ENCODE measurements at regions not wholly inside any gene's neighbourhood (a gene's known extent, or its start where the extent isn't known, plus 50 kb on each side); places are given as distances from the start of the nearest gene placed in this dataset.

DNA sequence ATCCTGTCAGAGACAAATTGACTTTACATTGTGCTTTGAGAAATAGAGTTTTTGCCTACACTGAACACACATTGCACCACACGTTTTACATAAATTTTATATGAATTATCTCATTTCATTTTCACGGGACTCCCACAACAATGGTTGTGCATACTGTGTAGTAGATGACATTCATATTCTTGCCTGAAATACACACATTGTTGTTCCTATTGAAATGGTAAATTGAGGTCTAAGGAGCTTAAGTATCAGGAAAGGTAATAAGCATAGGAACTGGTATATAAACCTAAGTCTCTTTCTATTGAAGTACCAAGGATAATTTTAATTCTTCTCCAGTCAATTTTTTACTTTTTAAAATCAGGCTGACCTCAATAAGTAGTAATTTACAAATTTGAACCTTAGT lies 473.7 kb upstream of the DEPDC1 start:
- DNase-seq = no peak

DNA sequence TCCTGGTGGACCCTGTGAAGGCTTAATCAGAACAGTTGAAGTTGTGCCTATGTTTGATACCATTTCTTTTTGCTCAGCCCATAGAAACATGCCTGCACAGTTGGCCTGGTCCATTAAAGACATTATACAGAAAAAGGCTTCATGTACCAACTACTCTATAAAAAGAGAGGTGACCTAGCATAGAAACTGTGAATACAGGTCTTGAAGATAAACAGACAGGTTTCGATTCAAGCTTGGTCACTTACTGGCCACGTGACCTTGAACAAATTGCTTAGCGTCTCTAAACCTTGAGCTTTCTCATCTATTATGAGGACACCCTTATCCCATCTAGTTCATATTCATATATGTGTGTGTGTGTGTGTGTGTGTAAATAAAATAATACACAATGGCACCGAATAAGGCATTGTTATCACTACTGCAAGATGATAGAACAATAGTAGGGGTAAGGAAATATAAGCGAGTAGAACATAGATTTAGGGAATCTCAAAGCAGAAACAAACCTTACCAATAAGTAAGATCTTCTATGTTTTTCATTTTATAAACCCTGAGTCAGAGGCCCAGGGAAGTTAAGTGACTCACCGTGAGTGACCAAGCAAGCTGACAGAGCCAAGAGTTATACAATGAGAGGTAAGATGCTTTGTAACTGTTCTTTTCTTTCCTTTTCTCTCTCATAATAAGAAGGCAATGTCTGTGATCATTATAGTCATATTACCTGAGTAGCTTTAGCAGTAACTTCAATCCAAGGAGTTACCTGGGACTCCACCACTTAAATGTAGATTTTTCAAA lies 476.8 kb upstream of the DEPDC1 start:
- DNase-seq = no peak

DNA sequence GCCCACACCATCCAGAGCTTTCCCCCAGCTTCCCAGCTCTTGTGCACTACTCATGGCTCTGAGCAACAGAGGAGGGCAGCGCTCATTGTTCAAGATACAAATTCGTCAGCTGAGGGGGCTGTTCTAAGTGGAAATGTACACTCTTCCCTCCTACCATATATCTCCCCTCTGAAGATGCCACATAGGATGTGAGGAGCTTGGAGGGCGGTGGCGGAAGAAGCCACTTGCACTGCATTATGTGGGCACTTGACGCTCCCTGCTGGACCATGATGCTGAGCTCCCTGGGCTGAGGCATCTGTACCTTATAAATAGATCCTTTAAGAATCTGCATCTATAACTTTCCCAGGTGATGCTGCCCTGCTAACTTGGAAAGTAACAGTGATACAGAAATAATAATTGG lies 477.6 kb upstream of the DEPDC1 start:
- DNase-seq = no peak

DNA sequence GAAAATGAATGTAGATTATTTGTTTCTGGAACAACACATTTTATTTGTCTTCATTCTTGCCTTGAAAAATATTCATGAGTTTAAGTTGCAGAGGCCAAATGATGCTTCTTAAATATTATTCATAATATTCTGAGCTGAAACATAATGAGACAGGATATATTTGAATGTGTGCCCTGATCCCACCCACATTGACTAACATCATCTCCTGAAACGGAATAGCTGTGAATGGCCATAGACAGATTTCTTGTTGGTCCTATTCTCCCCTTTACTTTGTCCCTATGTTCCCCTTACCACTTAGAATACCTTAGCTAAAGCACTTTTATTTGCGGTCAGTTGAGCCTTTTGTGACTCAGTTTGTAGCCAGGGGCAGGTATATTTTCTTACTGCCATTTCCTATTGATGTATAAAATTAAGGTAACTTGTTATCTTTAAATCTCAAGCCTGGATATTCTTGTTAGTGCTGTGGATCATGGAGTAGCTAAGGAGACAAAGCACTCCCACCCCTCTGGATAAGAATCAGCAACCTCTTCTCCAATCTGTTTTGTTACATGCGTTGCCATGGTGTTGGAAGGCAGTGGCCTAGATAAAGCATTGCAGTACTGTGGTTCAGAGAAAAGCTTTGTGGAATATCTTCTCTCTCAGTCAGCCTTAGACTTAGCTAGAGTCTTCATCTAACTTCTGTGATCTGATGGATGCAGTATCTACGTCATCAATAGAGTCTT lies 478.5 kb upstream of the DEPDC1 start:
- no peak for DNase-seq

DNA sequence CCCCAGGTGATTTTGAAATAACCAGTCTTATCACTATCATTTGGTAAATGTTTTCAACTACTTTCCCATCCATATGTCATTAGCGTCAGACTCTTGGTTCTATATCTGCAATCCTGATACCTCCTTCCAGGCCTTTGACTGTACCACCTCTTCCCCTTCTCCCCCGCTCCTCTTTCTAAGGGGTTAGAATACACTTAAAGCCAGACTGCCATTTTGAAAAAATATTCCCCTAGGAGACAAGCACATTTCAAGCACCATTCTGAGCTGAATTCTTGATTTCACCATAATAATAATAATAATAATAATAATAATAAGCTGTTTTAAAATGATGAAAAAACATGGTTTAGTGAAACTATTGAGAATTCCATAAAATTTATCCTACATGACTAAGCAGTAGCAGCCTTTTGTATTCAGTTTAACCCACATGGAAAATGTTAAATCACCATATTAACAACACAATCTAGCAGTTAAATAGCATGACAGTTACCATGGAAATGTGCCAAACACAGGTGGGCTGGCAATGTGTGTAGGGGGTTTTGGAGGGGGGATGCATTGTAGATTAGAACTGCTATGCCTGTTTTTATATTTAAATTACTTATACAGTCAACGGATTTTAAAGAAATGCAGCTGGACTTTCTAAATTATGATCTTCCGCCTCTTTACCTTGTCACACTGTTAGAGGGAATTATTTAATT lies 480.2 kb upstream of the DEPDC1 start:
- no peak for DNase-seq

DNA sequence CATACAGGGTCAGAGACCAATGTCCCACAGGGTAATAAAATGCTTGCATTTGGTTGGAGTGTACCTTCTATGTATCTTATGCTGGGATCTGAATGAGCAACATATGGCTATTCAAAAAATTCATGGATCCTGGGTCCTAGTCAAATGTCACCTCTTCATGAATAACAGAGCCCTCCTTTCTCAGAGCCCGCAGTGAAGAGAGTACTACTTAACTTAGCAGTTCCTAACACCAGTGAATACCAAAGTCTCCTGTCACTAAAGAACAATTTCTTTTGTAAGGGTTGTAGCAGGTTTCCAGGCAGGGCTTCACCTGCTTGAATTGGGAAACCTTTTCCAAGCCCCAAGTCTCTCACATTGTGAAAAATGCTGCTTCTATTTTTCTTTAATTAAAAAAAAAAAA lies 483.0 kb upstream of the DEPDC1 start:
- DNase-seq = no peak

DNA sequence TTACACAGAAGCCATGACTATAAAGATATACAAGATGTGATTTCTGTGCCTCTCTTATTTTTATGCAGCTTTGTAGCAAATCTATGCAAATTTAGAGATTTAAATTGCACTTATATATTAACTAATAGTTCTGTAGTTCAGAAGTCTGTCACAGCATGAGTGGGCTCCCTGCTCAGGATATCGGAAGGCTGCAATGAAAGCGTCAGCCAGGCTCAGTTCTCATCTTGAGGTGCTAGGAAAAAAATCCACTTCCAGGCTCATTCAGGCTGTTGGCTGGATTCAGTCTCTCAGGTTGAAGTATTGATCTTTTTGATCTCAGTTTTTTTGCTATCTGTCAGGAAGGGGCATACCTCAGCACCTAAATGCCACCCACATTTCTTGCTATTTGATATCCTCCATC lies 487.4 kb upstream of the DEPDC1 start:
- no peak for DNase-seq

DNA sequence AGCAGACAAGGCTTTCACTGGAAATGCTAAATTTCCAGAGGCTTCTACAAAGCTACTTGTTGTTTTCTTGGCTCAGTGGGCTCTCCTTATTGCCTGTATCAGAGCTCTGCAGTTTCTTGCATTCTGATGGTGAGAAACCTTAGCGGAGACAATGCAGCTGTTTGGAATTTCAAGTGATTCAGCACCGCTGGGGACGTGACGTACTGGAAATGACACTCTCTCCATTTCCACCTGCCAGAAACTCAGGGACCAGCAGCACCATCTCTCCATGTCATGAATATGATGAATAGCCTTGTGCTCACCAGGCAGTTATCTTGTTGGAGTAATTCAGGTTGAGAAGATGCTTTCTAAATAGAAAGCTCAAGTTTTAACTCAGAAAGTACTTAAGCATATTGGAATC lies 497.2 kb upstream of the DEPDC1 start:
- no peak for DNase-seq

DNA sequence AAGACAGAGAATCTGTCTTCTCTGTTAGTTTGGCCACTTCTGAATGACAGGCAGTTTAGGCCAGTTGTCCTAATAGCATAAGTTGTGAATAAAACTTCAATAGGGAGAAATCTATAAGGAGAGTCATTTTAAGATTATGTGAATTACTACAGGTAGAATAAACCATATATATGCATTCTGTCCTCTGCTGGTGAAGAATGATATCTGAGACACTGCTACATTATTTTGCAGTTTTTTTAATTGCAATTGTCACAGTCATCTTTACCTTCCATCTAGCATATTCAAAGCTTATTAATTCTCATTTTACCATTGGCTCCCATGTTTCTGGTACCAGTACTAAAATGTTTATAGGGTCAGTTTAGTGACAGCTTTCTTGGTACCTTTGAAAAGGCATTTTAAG lies 519.6 kb upstream of the DEPDC1 start:
- no peak for DNase-seq

DNA sequence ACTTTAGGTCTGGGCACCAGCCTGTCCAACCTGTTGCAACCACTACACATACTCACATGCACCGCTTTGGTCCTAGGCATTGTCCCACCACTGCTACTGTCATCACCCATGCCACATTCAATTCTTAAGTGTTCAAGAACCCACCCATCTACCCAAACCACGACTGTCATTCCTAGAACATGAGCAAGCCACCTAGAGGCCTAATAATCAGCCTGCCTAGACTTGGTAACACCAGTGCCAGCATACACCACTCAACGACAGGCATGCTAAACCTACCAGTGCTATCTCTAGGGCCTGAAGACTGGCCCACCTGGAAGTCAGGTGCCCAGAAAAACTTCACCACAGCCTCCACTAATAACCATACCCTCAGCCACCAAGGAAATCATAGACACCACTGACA lies 532.8 kb upstream of the DEPDC1 start:
- DNase-seq = no peak

DNA sequence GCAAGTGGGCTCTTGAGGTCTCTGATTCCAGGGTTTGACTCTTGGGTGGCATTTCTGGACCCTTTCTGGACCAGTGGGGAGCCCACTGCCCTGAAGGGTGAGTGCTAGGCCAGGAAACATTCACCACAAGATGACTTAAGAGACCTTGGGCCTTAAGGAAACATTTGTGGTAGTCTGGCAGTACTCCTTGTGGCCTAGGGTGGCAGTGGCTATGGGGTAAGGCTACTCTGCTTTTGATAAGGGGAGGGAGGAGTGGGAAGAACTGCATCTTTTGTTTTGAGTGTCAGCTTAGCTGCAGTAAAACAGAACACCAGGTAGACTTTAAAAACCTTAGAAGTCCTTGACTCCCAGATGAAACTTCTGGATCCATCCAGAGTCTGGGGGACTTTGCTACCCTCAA lies 529.3 kb upstream of the LRRC7 start:
- no peak for DNase-seq

DNA sequence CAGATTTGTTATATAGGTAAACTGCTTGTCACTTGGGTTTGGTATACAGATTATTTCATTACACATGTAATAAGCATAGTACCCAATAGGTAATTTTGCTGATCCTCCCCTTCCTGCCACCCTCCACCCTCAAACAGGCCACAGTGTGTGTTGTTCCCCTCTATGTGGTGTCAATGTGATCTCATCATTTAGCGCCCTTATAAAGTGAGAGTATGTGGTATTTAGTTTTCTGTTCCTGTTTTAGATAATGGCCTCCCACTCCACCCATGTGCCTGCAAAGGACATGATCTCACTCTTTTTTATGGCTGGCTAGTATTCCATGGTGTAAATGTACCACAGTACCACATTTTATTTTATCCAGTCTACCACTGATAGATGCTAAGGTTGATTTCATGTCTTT lies 522.1 kb upstream of the LRRC7 start:
- no peak for DNase-seq

DNA sequence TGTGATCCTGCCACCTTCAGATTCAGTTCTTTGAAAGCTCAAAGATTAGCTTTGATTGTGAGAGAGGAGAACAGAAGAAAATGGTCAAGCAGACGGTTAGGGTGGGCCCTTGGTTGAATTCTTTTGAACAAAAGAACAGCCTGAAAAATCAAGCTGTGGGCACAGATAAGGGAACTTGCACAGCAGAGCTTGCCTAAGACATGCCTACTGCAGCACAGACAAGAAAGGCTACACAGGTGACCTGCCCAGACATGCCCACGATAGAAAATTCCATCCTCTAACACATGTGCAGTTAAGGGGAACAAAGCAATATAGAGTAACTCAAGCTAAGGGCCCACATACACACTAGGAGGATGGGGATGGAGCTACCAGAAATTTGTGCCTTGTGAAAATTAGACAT lies 512.5 kb upstream of the LRRC7 start:
- DNase-seq = no peak

DNA sequence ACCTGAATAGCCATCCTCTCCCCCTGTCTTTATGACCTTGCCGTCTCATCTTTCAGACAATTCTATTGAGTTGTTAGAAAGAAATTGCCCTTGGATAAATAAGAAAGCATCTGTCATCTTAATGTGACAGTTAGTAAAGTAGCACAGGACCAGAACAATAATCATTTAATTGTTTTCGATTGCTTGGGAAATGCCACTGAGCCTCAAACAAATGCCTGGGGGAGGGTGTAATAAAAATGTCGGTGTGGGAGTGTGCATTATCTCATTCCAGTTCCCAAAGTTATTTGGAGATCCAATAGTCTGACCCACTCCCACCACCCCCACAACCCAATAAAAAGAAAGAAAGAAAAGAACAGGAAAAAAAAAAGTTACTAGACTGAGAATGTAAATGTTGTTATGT lies 509.3 kb upstream of the LRRC7 start:
- DNase-seq = no peak

DNA sequence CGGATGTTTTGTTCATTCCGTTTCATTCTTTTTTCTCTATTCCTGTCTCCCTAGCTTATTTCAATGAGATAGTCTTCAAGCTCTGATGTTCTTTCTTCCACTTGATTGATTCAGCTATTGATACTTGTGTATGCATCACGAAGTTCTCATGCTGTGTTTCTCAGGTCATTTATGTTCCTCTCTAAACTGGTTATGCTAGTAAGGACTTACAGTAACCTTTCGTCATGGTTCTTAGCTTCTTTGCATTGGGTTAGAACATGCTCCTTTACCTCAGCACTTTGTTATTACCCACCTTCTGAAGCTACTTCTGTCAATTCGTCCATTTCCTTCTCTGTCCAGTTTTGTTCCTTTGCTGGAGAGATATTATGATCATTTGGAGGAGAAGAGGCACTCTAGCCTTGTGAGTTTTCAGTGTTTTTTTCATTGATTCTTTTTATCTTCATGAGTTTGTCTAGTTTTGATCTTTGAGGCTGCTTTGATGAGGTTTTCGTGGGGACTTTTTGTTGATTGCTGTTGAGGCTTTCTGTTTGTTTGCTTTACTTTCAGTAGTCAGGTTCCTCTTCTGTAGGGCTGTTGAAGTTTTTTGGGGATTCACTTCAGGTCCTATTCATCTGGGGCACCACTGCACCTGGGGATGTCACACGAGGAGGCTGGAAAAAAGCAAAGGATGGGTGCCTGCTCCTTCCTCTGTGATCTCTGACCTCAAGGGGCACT lies 496.9 kb upstream of the LRRC7 start:
- no peak for DNase-seq

DNA sequence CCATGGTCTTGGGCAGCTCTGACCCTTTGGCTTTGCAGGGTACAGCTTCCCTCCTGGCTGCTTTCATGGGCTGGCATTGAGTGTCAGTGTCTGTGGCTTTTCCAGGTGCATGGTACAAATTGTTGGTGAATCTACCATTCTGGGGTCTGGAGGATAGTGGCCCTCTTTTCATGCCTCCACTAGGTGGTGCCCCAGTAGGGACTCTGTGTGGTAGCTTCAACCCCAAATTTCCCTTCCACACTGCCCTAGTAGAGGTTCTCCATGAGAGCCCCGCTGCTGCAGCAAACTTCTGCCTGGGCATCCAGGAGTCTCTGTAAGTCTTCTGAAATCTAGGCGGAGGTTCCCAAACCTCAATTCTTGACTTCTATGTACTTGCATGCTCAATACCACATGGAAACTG lies 494.5 kb upstream of the LRRC7 start:
- no peak for DNase-seq

DNA sequence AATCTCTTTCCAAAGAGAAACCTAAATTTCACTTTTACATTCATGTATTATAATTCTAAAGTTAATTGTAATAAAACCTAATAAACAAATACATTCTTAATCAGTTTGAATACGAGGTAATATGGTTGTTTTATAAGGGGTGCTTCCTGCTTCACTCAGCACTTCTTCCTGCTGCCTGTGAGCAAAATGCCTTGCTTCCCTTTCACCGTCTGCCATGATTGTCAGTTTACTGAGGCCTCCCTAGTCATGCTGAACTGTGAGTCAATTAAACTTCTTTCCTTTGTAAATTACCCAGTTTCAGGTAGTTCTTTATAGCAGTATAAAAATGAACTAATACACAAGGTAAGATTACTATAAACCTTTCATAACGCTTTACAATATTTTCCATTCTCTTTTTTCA lies 491.1 kb upstream of the LRRC7 start:
- no peak for DNase-seq

DNA sequence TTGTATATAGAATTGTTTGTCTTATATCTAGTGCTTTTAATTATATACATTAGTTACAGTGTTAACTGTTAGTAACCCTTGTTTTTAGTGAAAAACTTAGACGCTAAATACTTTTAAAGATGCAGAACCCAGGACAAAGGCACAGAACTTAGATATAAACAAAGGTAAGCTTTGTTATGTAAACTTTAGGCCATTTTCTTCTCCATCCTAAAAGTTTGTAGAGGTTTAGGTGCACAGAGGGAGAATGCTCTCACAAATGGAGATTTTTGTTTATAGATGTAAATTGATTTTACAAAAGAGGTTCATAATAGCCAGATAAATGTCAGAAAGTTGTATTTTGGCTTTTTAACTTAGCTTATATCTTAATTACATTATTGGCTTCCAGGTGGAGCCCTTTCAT lies 490.5 kb upstream of the LRRC7 start:
- DNase-seq = no peak

DNA sequence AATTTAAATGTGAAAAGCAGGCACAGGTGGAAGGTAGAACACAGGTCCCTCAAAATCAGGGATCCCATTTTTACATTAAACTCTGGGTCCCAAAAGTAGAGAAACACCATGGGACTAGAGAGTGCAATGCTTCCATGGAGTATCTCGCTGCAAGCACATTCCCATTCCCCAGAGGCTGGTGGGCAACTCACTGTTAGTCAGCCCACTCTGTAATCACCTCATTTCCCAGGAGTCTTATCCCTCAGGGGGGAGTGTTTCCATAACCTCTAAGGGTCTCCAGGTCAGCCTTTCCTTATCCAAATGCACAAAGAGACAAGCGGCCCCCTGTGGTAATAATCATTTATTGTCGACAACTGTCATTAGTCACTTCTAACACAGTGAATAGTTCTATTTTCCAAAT lies 490.1 kb upstream of the LRRC7 start:
- no peak for DNase-seq

DNA sequence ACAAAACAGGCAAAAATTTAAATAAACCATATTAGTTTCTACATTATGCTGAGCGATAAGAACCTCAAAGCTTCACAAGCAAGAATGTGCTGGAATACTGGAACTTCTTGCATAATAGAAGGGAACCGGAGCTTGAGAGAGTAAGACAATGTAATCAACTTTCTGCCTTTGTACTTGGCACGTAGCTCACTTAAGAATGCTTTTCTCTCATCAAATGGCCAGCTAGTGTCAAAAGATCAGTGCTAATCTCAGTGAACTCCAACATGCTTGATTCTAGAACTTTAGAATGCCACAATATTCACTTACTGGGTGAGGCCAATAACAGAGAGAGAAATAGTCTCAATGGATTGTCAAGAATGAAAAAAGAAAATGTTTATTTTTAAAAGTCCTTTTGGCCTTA lies 486.1 kb upstream of the LRRC7 start:
- DNase-seq = no peak

DNA sequence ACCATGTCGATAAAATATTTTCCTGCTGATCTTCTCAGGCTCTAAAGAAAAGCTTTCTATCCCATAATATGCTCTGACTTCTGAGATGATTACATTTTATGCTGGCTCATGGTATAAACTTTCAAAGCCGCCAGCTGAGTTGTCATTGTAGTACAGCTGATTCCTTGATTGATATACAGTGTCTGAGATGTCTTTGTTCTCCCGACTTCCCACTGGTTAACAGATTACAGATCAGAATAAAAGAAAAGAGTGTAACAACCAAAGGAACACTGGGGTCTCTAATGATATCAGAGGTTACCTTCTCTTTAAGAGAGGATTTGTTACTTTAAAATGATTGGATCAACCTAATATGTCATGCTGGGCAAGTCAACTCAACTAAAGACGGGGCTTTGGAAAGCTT lies 485.4 kb upstream of the LRRC7 start:
- DNase-seq = no peak

DNA sequence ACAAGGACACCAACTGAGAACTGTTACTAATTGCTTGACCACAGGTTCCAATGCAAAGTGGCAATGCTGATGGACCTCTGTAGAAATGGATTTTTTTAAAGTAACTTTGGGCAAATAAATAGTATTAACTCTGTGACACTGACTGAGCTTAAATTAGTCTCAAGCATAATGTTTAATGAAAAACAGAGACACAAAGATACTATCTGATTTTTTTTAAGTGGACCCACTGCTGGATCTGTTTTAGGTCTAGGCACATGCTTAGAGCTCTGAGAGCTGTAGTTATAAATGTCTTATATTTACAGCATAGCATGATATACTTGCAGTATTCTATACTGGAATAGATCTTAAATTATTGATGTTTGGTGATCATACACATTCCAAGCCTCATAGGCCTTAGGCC lies 481.6 kb upstream of the LRRC7 start:
- DNase-seq = no peak

DNA sequence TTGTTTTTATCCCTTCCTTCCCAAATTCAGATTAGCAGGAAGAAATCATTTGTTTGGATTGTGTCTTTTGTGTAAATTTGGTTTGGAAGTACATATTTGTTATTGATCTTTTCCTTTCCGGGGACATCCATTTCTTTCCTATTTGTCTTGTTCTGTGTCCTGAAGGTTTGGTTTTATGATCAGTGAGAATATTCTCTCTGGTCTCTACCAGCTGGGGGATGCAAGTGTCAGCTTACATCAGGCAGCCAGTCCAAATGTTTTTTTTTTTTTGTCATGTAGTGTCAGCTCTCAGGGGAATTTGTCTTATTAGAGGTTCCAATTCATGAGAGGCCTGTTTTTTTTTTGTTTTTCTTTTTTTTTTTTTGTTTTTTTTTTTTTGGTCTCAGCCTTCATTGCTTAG lies 479.2 kb upstream of the LRRC7 start:
- DNase-seq = no peak

DNA sequence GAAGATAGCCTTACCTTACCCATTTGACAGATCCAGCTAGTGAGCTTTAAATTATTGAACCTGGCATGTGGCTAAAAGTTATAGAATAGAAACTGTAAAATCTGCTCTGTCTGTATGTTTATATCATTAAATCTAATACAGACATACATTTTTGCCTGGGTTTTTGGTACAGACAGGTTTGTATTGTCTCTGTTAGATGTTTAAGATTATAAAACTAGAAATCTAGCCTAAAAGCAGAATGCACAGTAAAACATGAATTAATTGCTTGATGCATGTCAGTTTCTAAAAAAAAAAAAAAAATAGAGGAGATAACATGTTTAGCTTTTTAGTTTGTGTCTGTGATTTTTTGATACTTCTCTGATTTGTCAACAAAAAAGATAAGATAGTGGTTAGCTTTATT lies 477.6 kb upstream of the LRRC7 start:
- no peak for DNase-seq
